IPS DF 4.7 (cell line): ENCODE measurements at regions not wholly inside any gene's neighbourhood (a gene's known extent, or its start where the extent isn't known, plus 50 kb on each side); places are given as distances from the start of the nearest gene placed in this dataset.

Source experiments
- DNase-seq: peaks from one replicate; pipeline ENCODE4 v3.0.0-alpha.2; 2013; ENCODE audit warnings: low spot score; ENCODE audit errors: extremely low read depth

DNA sequence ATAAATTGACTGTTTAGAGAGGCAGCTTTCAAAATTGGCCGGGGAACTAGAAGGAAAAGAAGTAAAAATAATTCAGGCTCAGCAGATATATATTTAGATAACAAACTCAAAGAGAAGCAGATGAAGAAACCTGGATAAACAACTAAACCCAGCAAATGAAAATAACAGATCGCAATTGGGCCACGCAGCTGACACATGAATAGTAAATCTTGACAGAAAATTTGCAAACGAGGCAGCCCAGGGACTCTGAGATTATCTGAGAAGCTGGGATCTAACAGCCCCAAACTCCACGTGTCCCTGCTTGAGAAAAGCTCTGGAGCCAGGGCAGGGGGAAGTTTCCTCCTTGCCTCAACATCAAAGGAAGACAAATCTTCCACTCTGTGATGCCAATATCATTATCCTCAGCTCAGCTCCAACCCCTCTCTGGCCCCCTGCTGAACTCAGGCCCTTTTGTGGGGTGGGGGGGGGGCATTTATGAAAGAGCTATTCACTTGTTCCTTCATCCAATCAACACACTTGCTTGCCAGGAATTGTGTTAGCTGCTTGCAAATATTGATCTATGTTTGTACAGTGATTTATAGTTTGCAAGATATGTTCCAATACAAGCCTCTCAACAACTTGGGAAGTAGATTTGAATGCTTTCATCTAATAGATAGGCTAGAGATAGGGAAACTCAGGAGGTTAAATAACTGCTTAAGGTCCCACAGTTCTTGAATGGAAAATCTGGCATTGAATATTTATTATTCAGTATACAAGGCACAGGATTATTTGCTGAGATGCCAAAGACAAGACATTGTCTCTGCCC, 72.5 kb upstream of the C11orf87 start:
- DNase-seq, result no peak

DNA sequence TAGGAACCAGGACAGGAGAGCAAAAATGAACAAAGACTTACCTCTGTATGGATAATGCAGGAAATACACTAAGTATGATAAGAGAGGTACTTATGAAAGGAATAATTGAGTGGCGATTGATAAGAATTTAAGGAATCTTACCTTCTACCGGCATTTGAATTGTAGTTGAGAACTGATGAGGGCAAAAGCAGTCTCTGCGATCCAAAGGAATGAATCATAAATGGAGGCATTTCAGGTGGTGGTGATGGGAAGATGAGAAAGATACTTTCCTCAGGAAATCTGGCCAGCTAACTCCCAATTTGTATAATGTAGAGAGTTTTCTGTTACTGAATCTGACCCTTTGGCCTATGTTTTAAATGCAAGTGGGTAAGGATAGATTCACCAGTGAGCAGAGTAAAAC, 71.9 kb upstream of the C11orf87 start:
- DNase-seq, result no peak

DNA sequence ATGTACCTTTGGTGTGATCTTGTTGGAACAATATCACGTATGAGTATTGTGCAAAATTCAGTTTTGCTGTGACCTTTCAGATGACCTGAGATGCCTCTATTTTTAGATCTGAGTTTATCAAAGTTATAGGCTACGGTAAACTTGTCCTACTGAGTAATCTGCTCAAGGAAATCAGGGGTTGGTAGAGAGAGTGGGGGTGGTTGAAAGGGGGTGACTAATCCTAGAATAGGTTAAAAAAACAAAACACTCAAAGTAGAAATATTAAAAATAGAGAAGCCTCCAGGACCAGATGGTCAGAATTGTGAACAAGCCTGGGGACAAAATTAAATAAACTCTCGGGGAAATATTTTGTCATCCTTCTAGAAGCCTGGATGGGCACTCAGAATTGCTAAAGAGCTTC, 59.9 kb upstream of the C11orf87 start:
- no peak for DNase-seq

GRCh38 chr11:109363682-109364081, 58.3 kb upstream of the C11orf87 start:
- no peak for DNase-seq

GRCh38 chr11:109364851-109365250, 57.1 kb upstream of the C11orf87 start:
- DNase-seq, result no peak

- DNase-seq, result no peak
Observed at GRCh38 chr11:109371444-109372176, 50.4 kb upstream of the C11orf87 start.
